Activated gamma-delta T cell treated with Interleukin-2 at 50 U/mL for 16 hours (primary cell): ENCODE measurements at regions not wholly inside any gene's neighbourhood (a gene's known extent, or its start where the extent isn't known, plus 50 kb on each side); places are given as distances from the start of the nearest gene placed in this dataset.

Experiments used
- DNase-seq: peaks from one replicate; pipeline ENCODE4 v3.0.0-alpha.2; 2020

- DNase-seq, result peak; percentile 1
Measured at GRCh38 chrY:10200065-10200464, 672.4 kb downstream of the TSPY10 start.
